GM18499 (cell line): ENCODE measurements at regions not wholly inside any gene's neighbourhood (a gene's known extent, or its start where the extent isn't known, plus 50 kb on each side); places are given as distances from the start of the nearest gene placed in this dataset.
"Not testable (repeated sequence)": the region's sequence is repeated elsewhere in the genome, so short reads cannot be mapped to it uniquely, and the experiment has no call there.

Experiments
- ATAC-seq: cut with Tn5 transposase; IDR thresholded peaks from one replicate; pipeline ENCODE4 v1.9.1; 2021; ENCODE audit warnings: moderate number of reproducible peaks; ENCODE audit not compliant: insufficient read depth, unreplicated experiment

- ATAC-seq = no peak
These were observed 1237.9 kb downstream of the CDH12 start for GRCh38 chr5:21615195-21615765.

- no peak for ATAC-seq
These were observed 1239.1 kb downstream of the CDH12 start for GRCh38 chr5:21613971-21614488.

- no peak for ATAC-seq
These were observed 1249.3 kb downstream of the CDH12 start for GRCh38 chr5:21603796-21604195.

- no peak for ATAC-seq
These were observed 1258.6 kb downstream of the CDH12 start for GRCh38 chr5:21594566-21594965.

- ATAC-seq = no peak
These were observed 1259.9 kb downstream of the CDH12 start for GRCh38 chr5:21593261-21593660.

GRCh38 chr5:21581508-21581907 is 1271.6 kb downstream of the CDH12 start:
- no peak for ATAC-seq

- ATAC-seq = no peak
These were observed 1278.2 kb downstream of the CDH12 start for GRCh38 chr5:21574961-21575360.

GRCh38 chr5:21574438-21574837 is 1278.7 kb downstream of the CDH12 start:
- ATAC-seq = no peak

- ATAC-seq = no peak
These were observed 1279.5 kb downstream of the CDH12 start for GRCh38 chr5:21573416-21574314.

- ATAC-seq = not testable (repeated sequence)
These were observed 1281.9 kb downstream of the CDH12 start for GRCh38 chr5:21571196-21571595.

GRCh38 chr5:21559109-21559508 is 1294.0 kb downstream of the CDH12 start:
- ATAC-seq = not testable (repeated sequence)

GRCh38 chr5:21552263-21552662 is 1300.9 kb downstream of the CDH12 start:
- ATAC-seq = not testable (repeated sequence)

GRCh38 chr5:21550916-21551315 is 1302.2 kb downstream of the CDH12 start:
- ATAC-seq = not testable (repeated sequence)

- ATAC-seq = not testable (repeated sequence)
These were observed 1305.5 kb downstream of the CDH12 start for GRCh38 chr5:21547656-21548055.

- ATAC-seq = not testable (repeated sequence)
These were observed 1318.0 kb downstream of the CDH12 start for GRCh38 chr5:21535114-21535513.

- ATAC-seq = not testable (repeated sequence)
These were observed 1332.0 kb downstream of the CDH12 start for GRCh38 chr5:21521157-21521556.

- not testable (repeated sequence) for ATAC-seq
These were observed 1356.2 kb downstream of the CDH12 start for GRCh38 chr5:21496926-21497325.

GRCh38 chr5:21496056-21496455 is 1357.1 kb downstream of the CDH12 start:
- ATAC-seq = not testable (repeated sequence)

- ATAC-seq = not testable (repeated sequence)
These were observed 1357.9 kb downstream of the CDH12 start for GRCh38 chr5:21495235-21495634.

- not testable (repeated sequence) for ATAC-seq
These were observed 1359.1 kb downstream of the CDH12 start for GRCh38 chr5:21494033-21494432.

GRCh38 chr5:21491182-21491581 is 1362.0 kb downstream of the CDH12 start:
- ATAC-seq = not testable (repeated sequence)
